ENCODE measurements at regions not wholly inside any gene's neighbourhood (a gene's known extent, or its start where the extent isn't known, plus 50 kb on each side); places are given as distances from the start of the nearest gene placed in this dataset.

DNA sequence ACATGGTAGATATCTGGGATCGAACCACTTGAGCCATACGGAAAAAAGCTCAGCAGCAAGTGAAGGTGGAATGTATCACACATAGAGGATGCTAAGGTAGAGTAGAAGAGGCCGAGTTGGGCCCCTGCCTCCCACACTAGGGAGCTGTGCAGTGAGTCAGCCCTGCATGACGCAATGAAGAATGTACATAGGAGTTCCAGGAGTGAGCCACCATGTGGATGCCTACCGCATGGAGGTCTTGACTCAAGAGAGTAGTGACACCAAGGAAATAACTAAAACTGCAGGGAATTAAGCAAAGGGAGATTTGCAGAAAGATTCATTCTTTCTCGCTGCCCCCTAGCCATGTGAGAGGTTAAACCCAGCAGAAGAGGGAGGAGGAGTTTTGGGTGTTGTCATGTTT is 389.6 kb upstream of the IGFBP7 start:
- DNase-seq (ENCODE audit: low read depth in 1 of 2, low spot score in 1 of 2): no peak

DNA sequence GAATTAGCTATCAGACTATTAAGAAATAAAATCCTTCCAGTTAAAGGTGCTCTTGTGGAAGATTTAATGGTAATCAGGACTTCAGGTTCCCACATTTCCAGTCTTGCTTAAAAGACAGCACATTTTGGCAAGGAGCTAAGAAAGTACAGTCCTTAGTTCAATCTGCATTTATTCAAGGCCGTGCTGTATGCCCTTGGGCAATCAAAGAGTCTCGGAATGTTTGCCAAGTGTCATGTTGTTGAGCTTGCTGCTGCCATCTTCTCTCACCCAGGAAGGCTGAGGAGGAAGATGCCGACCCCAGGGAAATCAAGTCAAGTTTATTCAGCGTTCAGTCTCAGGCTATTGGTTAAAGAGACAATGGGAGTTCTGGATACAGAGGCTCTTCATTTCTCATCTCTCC is 388.1 kb upstream of the IGFBP7 start:
- no peak for DNase-seq (ENCODE audit: low read depth in 1 of 2, low spot score in 1 of 2)

- no peak for DNase-seq (ENCODE audit: low read depth in 1 of 2, low spot score in 1 of 2)
These were observed 386.7 kb upstream of the IGFBP7 start for GRCh38 chr4:57496697-57497471.

GRCh38 chr4:57494821-57495220 is 384.6 kb upstream of the IGFBP7 start:
- no peak for DNase-seq (ENCODE audit: low read depth in 1 of 2, low spot score in 1 of 2)

DNA sequence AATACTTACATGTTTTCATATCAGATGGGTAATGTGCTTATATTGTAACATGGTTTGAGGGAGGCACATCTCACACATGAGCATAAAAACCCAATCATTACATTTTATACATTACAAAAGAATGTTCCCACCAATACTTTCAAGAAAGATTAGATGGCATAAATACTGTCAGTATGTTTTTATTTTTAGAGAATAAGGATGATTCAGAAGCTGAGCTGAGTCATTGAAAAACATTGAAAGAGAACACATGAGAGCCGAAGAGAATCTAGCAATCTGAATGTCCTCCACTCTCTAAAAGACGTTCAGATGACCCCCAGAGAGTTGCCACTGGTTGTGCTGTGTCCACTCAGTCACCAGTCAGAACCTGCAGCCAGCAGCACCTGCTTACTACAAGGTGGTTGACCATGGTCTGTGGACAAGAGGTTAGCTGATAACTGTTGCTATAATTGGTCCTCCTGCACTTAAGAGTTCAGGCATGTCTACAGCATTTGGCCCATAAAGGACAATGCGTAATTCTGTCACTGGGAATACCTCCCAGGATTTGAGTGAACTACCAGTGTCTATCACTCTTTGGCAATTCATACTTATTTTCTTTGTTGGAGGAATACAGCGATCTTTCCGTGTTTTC is 382.2 kb upstream of the IGFBP7 start:
- DNase-seq (ENCODE audit: low read depth in 1 of 2, low spot score in 1 of 2): no peak

DNA sequence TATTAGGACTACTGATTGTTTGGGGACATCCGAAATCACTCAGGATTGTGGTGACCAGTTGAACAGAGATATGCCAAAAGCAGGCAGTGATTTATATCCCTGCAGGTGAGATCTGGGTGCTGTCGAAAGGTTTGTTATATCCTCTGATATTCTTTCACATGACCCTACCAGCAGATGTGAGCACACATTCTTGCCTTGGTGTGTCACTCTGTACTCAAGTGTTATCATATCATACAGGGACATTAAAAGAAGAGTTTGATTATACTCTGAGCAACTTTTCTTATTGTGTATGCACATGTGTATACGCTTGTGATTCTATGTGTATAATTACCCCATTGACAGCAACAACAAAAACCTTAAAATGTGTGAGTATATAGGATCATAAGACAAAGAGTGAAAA is 381.2 kb upstream of the IGFBP7 start:
- no peak for DNase-seq (ENCODE audit: low read depth in 1 of 2, low spot score in 1 of 2)

GRCh38 chr4:57490520-57491255 is 380.5 kb upstream of the IGFBP7 start:
- no peak for DNase-seq (ENCODE audit: low read depth in 1 of 2, low spot score in 1 of 2)

DNA sequence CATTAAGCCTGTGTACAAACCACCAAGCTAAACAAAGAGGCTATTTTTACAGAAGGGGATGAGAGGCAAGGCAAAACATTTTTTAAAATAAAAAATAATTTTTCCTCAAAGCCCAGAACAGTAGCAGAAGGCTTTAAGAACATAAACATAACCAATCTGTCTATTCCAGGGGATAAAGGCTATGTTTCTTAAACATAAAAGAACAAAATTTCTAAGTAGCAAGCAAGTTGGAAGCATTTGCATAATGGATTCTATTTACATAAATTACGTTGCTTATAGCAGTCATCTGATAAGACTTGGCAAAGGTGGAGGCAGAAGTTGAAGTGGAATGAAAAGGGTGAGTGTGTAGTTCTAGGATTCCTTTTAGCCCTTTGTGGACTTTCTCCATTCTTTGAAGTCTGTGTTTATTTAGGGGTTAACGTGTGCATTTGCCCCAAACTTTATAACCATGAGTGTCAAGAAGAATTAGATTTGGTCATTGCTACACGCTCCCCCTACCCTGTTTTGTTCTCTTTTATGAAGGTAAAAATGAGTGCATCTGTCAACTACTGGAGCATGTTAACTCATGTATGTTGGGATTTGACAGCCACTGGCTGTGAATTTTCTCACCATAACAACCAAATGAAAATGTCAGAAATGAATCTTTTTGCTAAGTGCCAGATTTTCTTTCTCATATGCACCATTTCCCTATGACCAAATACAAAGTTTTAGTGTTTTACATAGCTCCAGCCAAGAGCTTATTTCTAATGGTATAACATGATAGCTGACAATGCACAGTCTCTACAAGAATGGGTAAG is 378.4 kb upstream of the IGFBP7 start:
- no peak for DNase-seq (ENCODE audit: low read depth in 1 of 2, low spot score in 1 of 2)

DNA sequence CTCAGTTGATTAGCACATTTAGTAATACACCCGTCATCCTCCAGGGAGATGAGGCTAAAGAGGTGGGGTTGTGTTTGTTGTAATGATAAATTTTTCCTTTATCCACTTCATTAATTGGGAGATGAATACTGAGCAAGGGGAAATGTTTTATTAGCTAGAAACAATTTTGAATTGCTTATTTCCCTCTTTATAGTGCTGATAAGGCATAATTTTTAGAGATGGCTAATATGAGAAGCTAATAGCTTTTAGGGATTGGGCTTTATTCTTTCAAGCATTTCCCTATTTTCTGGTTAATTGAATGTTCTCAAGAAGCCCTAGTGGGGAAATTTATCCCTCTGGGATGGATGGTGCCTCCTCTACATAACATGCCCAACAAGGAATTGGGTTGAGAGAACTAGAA is 365.2 kb upstream of the IGFBP7 start:
- no peak for DNase-seq (ENCODE audit: low read depth in 1 of 2, low spot score in 1 of 2)

DNA sequence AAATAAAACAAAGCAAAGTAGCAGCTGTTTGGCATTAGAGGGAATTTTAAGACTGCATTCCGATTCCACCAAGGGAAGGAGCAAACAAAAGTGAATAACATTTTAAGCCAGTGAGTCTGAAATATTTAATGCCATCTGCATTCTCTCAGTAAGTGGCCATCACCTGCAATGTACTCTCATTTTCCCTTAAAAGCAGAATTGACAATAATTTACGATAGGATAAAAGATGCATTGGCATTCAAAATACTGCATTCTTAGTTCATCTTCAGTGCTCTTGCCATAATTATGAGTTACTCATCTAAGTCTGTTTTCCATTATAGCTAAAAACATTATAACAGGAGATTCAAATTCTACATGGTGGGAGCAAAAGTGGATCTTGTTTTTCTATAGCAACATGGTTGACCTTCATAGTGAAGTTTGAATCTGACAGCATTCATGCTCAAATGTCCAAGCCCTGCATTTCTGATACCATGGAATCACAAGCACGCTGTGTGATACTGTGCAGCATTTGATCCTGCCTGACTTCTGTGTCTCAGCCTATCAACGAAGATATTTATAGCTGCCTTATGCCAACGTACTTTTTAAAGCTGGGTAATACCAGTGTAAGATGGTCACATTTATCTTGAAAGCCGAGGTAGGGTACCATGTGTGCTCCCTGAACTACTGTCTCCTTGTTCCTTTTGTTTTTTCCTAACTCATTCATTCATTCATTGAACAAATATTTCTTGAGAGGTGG is 355.3 kb upstream of the IGFBP7 start:
- no peak for DNase-seq (ENCODE audit: low read depth in 1 of 2, low spot score in 1 of 2)

DNA sequence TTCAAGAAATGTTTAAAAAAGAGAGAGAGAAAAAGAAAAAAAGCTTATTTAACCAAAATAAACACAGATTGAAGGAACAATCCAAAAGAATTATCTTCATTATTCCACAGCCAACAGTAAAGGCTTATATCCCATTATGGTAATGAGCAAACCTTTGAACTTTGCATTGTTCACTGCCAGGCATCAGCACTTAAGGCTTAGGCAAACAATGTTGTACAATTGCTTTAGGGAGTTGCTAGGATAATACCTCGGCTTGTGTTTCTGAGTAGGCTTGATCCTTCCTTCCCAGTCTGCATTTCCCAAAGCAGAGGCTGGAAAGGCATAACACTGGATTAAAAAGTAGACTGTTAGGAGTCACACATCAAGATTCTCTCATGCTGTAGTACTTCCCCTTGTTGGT is 352.7 kb upstream of the IGFBP7 start:
- no peak for DNase-seq (ENCODE audit: low read depth in 1 of 2, low spot score in 1 of 2)

DNA sequence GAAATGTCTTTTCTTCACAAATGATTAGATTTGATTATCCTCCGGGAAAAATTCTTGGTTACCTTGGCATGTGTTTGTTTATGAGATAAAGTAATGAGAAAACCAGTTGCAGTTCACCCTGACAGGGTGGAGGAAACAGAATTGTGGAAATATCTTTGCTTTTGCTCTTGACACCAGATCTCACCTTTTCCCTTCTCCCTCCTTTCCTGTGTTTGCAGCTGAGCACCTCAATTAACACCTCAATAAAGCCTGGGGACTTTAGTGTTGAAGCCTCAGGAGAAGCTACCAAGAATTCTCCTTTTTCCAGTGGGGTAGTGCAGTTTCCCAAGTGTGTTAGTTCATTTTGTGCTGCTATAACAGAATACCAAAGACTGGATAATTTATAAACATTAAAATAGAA is 350.8 kb upstream of the IGFBP7 start:
- DNase-seq (ENCODE audit: low read depth in 1 of 2, low spot score in 1 of 2): no peak

GRCh38 chr4:57448901-57449300 is 338.7 kb upstream of the IGFBP7 start:
- no peak for DNase-seq (ENCODE audit: low read depth in 1 of 2, low spot score in 1 of 2)

- no peak for DNase-seq (ENCODE audit: low read depth in 1 of 2, low spot score in 1 of 2)
These were observed 338.3 kb upstream of the IGFBP7 start for GRCh38 chr4:57448452-57448851.

GRCh38 chr4:57446266-57446665 is 336.1 kb upstream of the IGFBP7 start:
- no peak for DNase-seq (ENCODE audit: low read depth in 1 of 2, low spot score in 1 of 2)

- no peak for DNase-seq (ENCODE audit: low read depth in 1 of 2, low spot score in 1 of 2)
These were observed 335.5 kb upstream of the IGFBP7 start for GRCh38 chr4:57445686-57446085.

GRCh38 chr4:57444671-57445070 is 334.5 kb upstream of the IGFBP7 start:
- DNase-seq (ENCODE audit: low read depth in 1 of 2, low spot score in 1 of 2): no peak

DNA sequence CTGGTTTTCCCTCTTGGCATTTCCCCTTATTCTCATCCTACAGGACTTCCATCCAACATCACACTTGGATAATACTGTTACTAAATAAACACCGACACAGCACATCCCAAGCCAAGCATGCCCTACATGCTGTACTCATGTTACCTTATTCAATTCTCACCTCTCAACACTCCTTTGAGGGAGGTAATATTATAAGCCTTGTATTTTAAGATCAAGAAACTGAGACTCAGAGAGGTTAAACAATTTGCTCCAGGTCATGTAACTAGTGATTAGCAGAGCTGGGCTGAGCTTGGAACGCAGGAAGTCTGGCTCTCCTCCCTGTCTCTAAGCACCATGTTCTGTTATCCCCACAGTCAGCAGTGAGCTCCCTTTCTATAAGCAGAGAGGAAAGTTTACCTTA is 333.6 kb upstream of the IGFBP7 start:
- DNase-seq (ENCODE audit: low read depth in 1 of 2, low spot score in 1 of 2): no peak

GRCh38 chr4:57443308-57443707 is 333.1 kb upstream of the IGFBP7 start:
- no peak for DNase-seq (ENCODE audit: low read depth in 1 of 2, low spot score in 1 of 2)

DNA sequence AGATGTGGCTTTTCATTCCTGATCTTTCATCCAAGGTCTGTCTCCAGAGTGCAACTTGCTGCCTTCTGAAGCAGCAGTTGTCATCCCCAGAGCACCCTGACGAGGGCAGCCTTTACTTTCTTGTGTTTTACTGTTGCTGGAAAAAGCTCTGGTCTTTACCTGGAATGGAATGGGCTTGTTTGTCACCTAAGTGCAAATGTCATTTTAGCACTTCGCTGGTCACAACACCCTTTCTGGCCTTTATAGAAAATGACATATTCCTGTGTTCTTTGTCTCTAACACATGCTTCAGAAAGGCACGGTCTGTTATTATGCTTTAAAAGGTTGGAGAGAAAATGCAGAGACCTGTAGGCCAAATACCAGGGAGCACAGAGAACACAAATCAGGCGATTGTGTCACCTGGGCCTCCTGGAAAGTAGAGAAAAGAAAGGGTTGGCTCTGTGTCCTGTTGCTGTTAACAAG is 332.7 kb upstream of the IGFBP7 start:
- DNase-seq (ENCODE audit: low read depth in 1 of 2, low spot score in 1 of 2): no peak

DNA sequence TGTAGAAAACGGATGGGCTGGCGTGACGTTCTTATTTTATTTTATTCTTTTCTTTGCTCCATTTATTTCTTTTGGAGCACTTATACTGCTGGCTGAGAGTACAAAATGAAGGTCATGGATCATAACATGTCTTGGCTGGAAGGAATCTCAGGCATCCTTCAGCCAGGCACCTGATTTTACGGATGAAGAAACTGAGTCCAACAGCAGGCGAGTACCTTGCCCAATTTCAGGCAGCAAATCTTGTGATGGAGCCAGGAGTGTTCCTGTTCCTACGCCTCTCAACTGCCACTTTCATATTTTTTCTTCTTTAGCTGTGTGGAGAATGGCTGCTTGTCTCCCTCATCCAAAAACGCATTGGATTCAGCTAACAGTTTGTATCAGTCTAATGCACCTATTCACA is 332.1 kb upstream of the IGFBP7 start:
- DNase-seq (ENCODE audit: low read depth in 1 of 2, low spot score in 1 of 2): no peak
